NT2/D1 (cell line): ENCODE measurements at regions not wholly inside any gene's neighbourhood (a gene's known extent, or its start where the extent isn't known, plus 50 kb on each side); places are given as distances from the start of the nearest gene placed in this dataset.

ENCODE experiments used
- DNase-seq: peaks from one replicate; pipeline ENCODE4 v3.0.0-alpha.2; 2011; ENCODE audit warnings: low read depth, low spot score
- H3K27me3 ChIP-seq: 2 replicates; pipeline ENCODE4 v1.6.0; 2011; ENCODE audit warnings: mild to moderate bottlenecking; ENCODE audit not compliant: insufficient read length, insufficient read depth
- H3K36me3 ChIP-seq: 2 replicates; pipeline ENCODE4 v1.6.1; 2011; ENCODE audit warnings: mild to moderate bottlenecking, low read length, mixed read lengths; ENCODE audit not compliant: insufficient read depth, insufficient read length
- H3K4me1 ChIP-seq: 2 replicates; pipeline ENCODE4 v1.5.1; 2011; ENCODE audit not compliant: insufficient read depth, insufficient read length
- H3K4me3 ChIP-seq: 2 replicates; pipeline ENCODE4 v1.5.1; 2011; ENCODE audit warnings: low read depth; ENCODE audit not compliant: insufficient read length
- H3K9ac ChIP-seq: 2 replicates; pipeline ENCODE4 v1.6.0; 2011; ENCODE audit warnings: low read depth; ENCODE audit not compliant: insufficient read length
- H3K9me3 ChIP-seq: 2 replicates; pipeline ENCODE4 v1.5.1; 2011; ENCODE audit warnings: mild to moderate bottlenecking, low read length; ENCODE audit not compliant: insufficient read depth
- SUZ12 ChIP-seq: IDR thresholded peaks from 2 replicates; pipeline ENCODE4 v1.6.1; 2011; ENCODE audit not compliant: insufficient read length, insufficient read depth; ENCODE audit errors: extremely low read depth
- YY1 ChIP-seq: IDR thresholded peaks from 2 replicates; pipeline ENCODE4 v1.6.1; 2011; ENCODE audit not compliant: insufficient read length, insufficient read depth
- ZNF274 ChIP-seq: IDR thresholded peaks from 2 replicates; pipeline ENCODE4 v1.6.1; 2011; ENCODE audit warnings: mild to moderate bottlenecking, low read depth, low read length

DNA sequence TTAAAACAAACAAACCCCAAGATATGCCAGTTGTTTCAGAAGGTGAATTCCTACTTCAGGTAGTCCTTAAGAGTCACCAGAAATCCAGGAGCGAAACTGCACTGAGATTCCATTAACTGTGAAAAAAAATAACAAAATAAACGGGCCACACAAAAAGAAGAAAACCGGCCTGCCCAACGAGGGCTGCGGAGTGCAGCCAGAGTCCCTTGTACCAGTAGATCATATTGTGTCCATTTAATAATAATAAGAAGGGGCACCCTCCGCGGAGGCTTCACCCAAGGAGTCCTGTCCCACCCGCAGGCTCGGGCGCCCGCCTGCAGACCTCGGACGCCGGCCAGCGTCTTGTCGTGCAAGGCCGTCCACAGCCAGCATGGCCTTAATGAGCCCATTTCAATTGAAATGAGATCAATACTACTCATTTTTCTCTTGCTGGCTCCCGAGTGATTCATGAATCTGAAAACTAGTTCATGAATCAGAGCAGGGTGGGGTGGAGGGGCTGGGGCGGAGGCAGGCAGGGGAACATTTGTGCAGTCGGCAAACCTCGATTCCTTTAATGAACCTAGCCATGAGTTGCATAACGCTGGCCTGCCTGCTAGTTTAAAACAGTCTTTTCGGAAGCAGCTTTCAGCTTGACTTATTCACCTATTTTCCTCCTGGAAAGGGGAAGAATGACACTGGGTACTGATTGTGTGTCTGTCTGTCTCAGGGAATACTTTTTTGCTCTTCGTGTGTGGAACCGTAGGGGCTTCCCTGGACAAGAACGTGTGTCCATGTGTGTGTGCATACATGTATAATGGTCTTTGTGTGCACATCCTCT is 113.1 kb upstream of the IRF2BP2 start:
- H3K9me3 ChIP-seq = no peaks in the 10 kb centered on the region
- TF ChIP-seq ZNF274 (no peak), YY1 (no peak), SUZ12 (no peak)
- H3K9ac ChIP-seq = peak overlapping the region; percentile 65
- no peaks in the 10 kb centered on the region for H3K27me3 ChIP-seq
- H3K4me3 ChIP-seq = no peak overlapping the region
- H3K4me1 ChIP-seq = peaks cover 25% of the 10 kb centered on the region
- no peaks in the 10 kb centered on the region for H3K36me3 ChIP-seq
- no peak for DNase-seq

DNA sequence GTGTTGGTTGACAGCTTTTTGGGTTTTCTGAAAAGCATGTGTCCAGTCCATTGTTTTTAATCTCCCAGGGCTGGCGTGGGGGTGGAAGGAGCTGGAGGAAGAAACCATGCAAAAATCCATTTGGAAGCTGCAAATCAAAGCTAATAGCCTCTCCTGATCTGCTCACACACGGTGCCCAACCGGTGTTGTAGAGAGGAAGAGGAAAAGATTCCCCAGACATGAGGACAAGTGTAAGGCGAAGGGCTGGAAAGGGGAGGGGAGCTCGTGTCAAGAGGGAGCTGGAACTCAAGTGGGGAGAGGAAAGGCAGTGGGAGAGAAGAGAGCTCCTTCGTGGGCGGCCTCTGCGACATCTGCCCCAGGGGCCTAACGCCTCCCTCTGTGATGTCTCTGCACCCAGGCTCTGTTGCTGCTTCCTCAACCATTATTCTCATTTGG is 112.3 kb upstream of the IRF2BP2 start:
- Histone ChIP-seq H3K27me3 (no peaks in the 10 kb centered on the region), H3K36me3 (no peaks in the 10 kb centered on the region), H3K4me3 (no peak overlapping the region), H3K4me1 (peaks cover 23% of the 10 kb centered on the region), H3K9ac (no peak overlapping the region), H3K9me3 (no peaks in the 10 kb centered on the region)
- no peak for TF ChIP-seq SUZ12
- TF ChIP-seq YY1 = no peak
- no peak for TF ChIP-seq ZNF274
- no peak for DNase-seq

DNA sequence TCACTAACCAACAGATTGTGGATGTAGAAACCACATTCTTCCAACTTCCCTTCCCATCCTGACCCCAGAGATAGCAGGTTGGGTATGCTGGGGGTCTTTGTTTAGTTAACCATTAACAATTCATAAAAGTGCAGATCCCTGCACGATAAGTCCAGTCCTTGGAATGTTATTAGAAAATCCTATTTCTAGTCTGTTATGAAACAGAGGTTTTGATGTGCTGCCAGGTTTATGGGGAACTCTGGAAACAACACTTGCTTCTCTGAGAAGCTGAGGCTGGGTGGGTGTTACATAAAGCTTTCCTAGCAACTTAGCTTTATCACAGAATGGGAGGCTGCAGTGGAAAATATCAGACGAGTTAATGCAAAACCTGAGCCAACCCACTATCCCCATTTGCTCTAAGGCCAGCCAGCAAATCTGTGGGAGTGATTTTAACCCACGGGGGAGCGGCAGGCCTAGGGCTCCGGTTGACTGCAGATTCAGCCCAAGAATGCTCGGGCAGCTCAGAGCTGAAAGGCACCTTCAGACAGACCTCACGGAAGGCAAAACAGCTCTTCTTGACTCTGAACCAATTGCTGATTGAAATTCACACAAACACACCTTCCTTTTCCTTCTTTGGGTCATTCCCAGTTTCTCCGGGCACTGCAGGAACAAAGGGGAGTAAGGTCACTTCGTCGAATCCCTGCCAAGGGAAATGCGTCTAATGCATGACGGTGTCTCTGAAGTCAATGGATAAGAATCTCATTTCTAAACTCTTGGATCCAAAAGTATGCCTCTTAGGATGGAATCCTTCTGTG is 111.7 kb upstream of the IRF2BP2 start:
- Histone ChIP-seq H3K27me3 (no peaks in the 10 kb centered on the region), H3K4me3 (no peak overlapping the region), H3K36me3 (no peaks in the 10 kb centered on the region), H3K9ac (no peak overlapping the region), H3K4me1 (peaks cover 23% of the 10 kb centered on the region), H3K9me3 (no peaks in the 10 kb centered on the region)
- TF ChIP-seq YY1 (no peak), ZNF274 (no peak), SUZ12 (no peak)
- no peak for DNase-seq

DNA sequence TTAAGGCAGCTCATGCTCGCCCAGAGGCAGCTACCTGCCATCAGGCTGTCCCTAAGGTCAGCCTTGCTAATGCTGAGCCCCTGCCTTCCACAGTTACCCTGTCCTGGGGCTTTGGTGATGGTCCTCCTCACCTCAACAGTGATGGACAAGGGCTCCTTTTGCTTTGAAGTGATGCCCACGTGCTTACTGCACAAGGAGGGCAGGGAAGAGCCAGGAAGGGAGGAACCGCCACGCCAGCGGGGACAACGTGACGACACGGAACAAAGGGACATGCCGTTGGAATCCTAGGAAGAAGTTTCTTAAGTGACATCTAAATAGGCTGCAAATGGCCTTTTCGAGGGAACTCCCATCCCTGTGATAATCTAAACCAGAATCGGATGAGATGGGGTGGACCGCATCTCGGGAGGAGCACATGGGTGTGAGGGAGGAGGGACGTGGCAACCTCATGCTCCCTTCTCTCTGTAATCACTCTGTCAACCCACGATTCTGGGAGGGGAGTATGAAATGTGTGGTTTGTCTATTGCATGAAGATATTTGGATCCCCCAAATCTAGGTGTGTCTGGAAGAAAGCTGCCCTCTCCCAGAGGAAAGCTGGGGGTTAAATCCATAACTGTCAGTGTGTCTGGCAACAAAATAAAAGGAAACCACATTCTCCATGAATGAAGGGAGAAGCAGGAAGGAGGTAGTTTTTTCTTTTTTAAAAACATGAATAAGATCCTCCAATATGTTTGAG is 110.9 kb upstream of the IRF2BP2 start:
- DNase-seq = no peak
- peaks cover 18% of the 10 kb centered on the region for H3K4me1 ChIP-seq
- no peak overlapping the region for H3K9ac ChIP-seq
- H3K27me3 ChIP-seq = no peaks in the 10 kb centered on the region
- H3K4me3 ChIP-seq = no peak overlapping the region
- no peaks in the 10 kb centered on the region for H3K9me3 ChIP-seq
- TF ChIP-seq ZNF274 = no peak
- TF ChIP-seq SUZ12 = no peak
- TF ChIP-seq YY1 = no peak
- H3K36me3 ChIP-seq = no peaks in the 10 kb centered on the region

DNA sequence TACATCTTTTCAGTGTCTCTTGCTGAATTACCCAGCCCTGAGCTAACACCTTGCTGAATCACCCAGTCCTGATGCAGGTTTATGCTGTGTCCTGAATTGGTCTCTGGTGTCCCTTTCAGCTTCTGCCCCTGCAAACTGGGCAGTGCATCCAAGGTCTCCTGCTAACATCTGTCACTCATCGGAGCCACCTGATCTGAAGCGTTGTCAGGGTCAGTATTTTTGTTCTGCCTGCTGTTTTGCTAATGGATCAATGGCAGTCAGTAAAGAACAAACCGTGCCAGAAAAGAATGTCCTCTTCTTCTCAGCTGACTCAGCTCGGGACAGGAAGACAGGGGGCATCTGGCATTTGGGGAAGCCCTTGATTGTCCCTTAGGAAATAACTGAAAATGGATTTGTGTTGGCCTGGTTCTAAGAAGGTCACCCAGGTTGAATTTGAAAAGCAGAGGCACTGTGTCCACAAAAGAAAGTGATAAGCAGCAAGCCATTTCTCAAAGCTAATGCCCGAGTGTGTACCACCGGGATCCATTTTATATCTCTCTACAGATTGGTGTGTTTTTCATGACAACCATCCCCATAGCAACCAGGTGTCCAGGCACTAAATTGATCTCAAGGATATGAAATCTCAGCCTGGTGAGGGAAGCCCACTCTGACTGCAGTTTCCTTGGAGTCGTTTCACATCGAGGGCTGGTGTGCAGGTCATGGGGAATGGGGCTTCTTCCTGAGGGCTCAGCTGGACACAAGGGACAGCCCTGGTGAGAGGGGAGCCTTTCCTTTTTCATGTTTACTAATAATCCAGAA is 109.7 kb upstream of the IRF2BP2 start:
- H3K27me3 ChIP-seq = no peaks in the 10 kb centered on the region
- TF ChIP-seq ZNF274 (no peak), SUZ12 (no peak), YY1 (no peak)
- no peak for DNase-seq
- H3K9me3 ChIP-seq = no peaks in the 10 kb centered on the region
- peaks cover 6% of the 10 kb centered on the region for H3K4me1 ChIP-seq
- no peak overlapping the region for H3K4me3 ChIP-seq
- no peaks in the 10 kb centered on the region for H3K36me3 ChIP-seq
- no peak overlapping the region for H3K9ac ChIP-seq

DNA sequence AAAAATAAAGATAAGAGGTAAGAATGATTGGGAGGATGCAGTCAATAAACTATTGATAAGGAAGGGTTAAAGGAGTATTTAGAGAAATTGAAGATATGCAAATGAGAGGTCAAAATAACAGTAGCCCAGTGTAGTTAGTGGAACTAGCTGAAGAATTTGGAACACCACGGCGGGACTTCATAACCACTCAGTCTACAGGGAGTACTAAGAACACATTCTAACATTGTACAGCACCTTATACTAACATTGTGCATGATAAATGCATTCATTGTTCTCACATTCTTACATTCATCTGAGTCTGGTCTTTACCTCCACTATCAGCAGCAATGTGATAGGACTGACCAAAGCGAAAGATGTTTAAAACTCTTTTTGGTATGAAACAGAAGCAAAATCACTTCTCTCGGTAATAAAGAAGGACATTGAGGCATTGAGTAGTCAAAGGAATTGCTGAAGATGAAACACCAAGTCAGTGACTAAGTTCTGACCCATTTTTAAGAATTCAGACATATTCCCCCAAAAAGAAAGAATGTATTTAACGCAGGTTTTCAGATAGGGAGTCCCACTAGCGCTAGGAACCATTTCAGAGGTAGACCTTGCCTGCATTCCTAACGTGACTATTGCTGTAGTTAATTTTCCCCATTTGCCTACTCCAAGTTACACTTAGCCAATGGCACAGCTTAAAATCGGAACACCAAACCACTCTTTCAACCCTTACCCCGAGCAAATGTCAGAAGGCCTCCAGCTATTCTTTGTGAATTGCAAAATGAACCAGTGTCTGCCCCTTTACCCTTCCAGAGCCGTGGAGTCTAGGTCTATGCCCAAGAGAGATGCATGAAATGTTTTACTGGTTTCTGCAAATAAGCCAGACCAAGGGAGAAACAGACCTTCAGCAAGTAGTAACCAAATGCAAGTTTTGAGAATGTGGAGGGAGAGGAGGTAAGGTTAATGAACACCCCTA is 108.8 kb upstream of the IRF2BP2 start:
- Histone ChIP-seq H3K36me3 (no peaks in the 10 kb centered on the region), H3K4me1 (peaks cover 5% of the 10 kb centered on the region), H3K4me3 (no peak overlapping the region), H3K27me3 (no peaks in the 10 kb centered on the region), H3K9ac (no peak overlapping the region), H3K9me3 (no peaks in the 10 kb centered on the region)
- DNase-seq = no peak
- TF ChIP-seq YY1 (no peak), SUZ12 (no peak), ZNF274 (no peak)
